A549 (cell line): ENCODE measurements at regions not wholly inside any gene's neighbourhood (a gene's known extent, or its start where the extent isn't known, plus 50 kb on each side); places are given as distances from the start of the nearest gene placed in this dataset.

Experiments
- CBX8 ChIP-seq: fragments of 200-600 bp; sonication (generic); IDR thresholded peaks from 2 replicates; pipeline ENCODE4 v1.6.1; 2016
- CEBPB ChIP-seq, 2 experiments: fragments of >200 bp in 1 of 2; sonication (Bioruptor Twin) in 1 of 2; formaldehyde crosslinking in 1 of 2; IDR thresholded peaks; 2 replicates each; pipeline ENCODE4 v1.6.1; 2012 to 2016
- CTCF ChIP-seq: fragments of >200 bp; sonication (Bioruptor Twin); formaldehyde crosslinking; IDR thresholded peaks from 3 replicates; pipeline ENCODE4 v1.5.1; 2016
- E2F6 ChIP-seq: IDR thresholded peaks from 2 replicates; pipeline ENCODE4 v1.6.1; 2012; ENCODE audit warnings: low read depth, borderline replicate concordance
- EP300 ChIP-seq, 2 experiments: fragments of >200 bp; sonication (Bioruptor Twin); formaldehyde crosslinking; IDR thresholded peaks; 2 replicates in 1 of 2; 3 replicates in 1 of 2; pipeline ENCODE4 v1.6.1; 2016 to 2017
- HMGXB4 ChIP-seq: fragments of 250-450 bp; sonication (Bioruptor Pico); IDR thresholded peaks from 2 replicates; pipeline ENCODE4 v1.5.0; 2021; ENCODE audit warnings: mild to moderate bottlenecking, moderate library complexity, borderline replicate concordance
- HOXB5 ChIP-seq: fragments of 250-450 bp; sonication (Bioruptor Pico); IDR thresholded peaks from 2 replicates; pipeline ENCODE4 v1.5.0; 2020; ENCODE audit warnings: mild to moderate bottlenecking, moderate library complexity
- PHF8 ChIP-seq: fragments of 200-600 bp; sonication (generic); IDR thresholded peaks from 2 replicates; pipeline ENCODE4 v1.6.1; 2016; ENCODE audit warnings: low read depth, mild to moderate bottlenecking, antibody characterized with exemption, moderate library complexity, borderline replicate concordance
- POLR2A ChIP-seq: IDR thresholded peaks from 2 replicates; pipeline ENCODE4 v1.6.1; 2012; ENCODE audit warnings: mild to moderate bottlenecking, low read length
- REST ChIP-seq: fragments of 200-600 bp; sonication (generic); IDR thresholded peaks from 2 replicates; pipeline ENCODE4 v1.6.1; 2016; ENCODE audit warnings: antibody characterized with exemption, mild to moderate bottlenecking, moderate library complexity
- SMC3 ChIP-seq: fragments of >200 bp; sonication (Bioruptor Twin); formaldehyde crosslinking; IDR thresholded peaks from 3 replicates; pipeline ENCODE4 v1.6.1; 2018; ENCODE audit warnings: inconsistent platforms
- SREBF2 ChIP-seq: fragments of 450-650 bp; IDR thresholded peaks from 2 replicates; pipeline ENCODE4 v1.6.1; 2014; ENCODE audit warnings: mild to moderate bottlenecking, moderate library complexity
- USF2 ChIP-seq: fragments of 450-650 bp; IDR thresholded peaks from 2 replicates; pipeline ENCODE4 v1.6.1; 2014; ENCODE audit warnings: antibody characterized with exemption
- ZFP36 ChIP-seq: fragments of 450-650 bp; IDR thresholded peaks from 2 replicates; pipeline ENCODE4 v1.6.1; 2014; ENCODE audit warnings: borderline replicate concordance; ENCODE audit not compliant: partially characterized antibody

- TF ChIP-seq E2F6 = no peak
- TF ChIP-seq ZFP36 = no peak
- no peak for TF ChIP-seq USF2
- TF ChIP-seq POLR2A = no peak
- TF ChIP-seq CTCF = no peak
- no peak for TF ChIP-seq REST
- TF ChIP-seq CBX8 = no peak
- no peak for TF ChIP-seq EP300 (IDR thresholded peaks at IDR 0.05)
- TF ChIP-seq CEBPB (IDR thresholded peaks at IDR 0.05) = no peak
- no peak for TF ChIP-seq SMC3
- no peak for TF ChIP-seq HOXB5 (CRISPR knock-in tag)
- no peak for TF ChIP-seq SREBF2
- TF ChIP-seq HMGXB4 (CRISPR knock-in tag) = no peak
- no peak for TF ChIP-seq PHF8
Measured at GRCh38 chr10:60456053-60456452, 66.4 kb upstream of the ANK3 start.
